ENCODE measurements at regions not wholly inside any gene's neighbourhood (a gene's known extent, or its start where the extent isn't known, plus 50 kb on each side); places are given as distances from the start of the nearest gene placed in this dataset.

- no peak for DNase-seq (ENCODE audit: low read depth)
- no peak overlapping the region for H3K4me3 ChIP-seq (ENCODE audit: low read depth, low read length)
- TF ChIP-seq CTCF (IDR thresholded peaks at IDR 0.05; ENCODE audit: low read depth, low read length, missing control alignments) = no peak
These were observed 119.8 kb upstream of the CDH13 start for GRCh38 chr16:82506692-82507670.

- no peak overlapping the region for H3K4me3 ChIP-seq (ENCODE audit: low read depth, low read length)
- no peak for TF ChIP-seq CTCF (IDR thresholded peaks at IDR 0.05; ENCODE audit: low read depth, low read length, missing control alignments)
- DNase-seq (ENCODE audit: low read depth) = no peak
These were observed 121.9 kb upstream of the CDH13 start for GRCh38 chr16:82504836-82505235.

GRCh38 chr16:82499302-82499701, 127.5 kb upstream of the CDH13 start:
- no peak for TF ChIP-seq CTCF (IDR thresholded peaks at IDR 0.05; ENCODE audit: low read depth, low read length, missing control alignments)
- no peak for DNase-seq (ENCODE audit: low read depth)
- H3K4me3 ChIP-seq (ENCODE audit: low read depth, low read length) = no peak overlapping the region

GRCh38 chr16:82497139-82497538, 129.6 kb upstream of the CDH13 start:
- H3K4me3 ChIP-seq (ENCODE audit: low read depth, low read length) = no peak overlapping the region
- no peak for DNase-seq (ENCODE audit: low read depth)
- TF ChIP-seq CTCF (IDR thresholded peaks at IDR 0.05; ENCODE audit: low read depth, low read length, missing control alignments) = no peak

- no peak for DNase-seq (ENCODE audit: low read depth)
- no peak for TF ChIP-seq CTCF (IDR thresholded peaks at IDR 0.05; ENCODE audit: low read depth, low read length, missing control alignments)
- H3K4me3 ChIP-seq (ENCODE audit: low read depth, low read length) = no peak overlapping the region
These were observed 138.3 kb upstream of the CDH13 start for GRCh38 chr16:82488460-82488859.

GRCh38 chr16:82481455-82481854, 145.3 kb upstream of the CDH13 start:
- H3K4me3 ChIP-seq (ENCODE audit: low read depth, low read length) = no peak overlapping the region
- no peak for DNase-seq (ENCODE audit: low read depth)
- TF ChIP-seq CTCF (IDR thresholded peaks at IDR 0.05; ENCODE audit: low read depth, low read length, missing control alignments) = no peak

GRCh38 chr16:82476786-82477185, 150.0 kb upstream of the CDH13 start:
- TF ChIP-seq CTCF (IDR thresholded peaks at IDR 0.05; ENCODE audit: low read depth, low read length, missing control alignments) = no peak
- DNase-seq (ENCODE audit: low read depth) = no peak
- no peak overlapping the region for H3K4me3 ChIP-seq (ENCODE audit: low read depth, low read length)
